ENCODE measurements at regions not wholly inside any gene's neighbourhood (a gene's known extent, or its start where the extent isn't known, plus 50 kb on each side); places are given as distances from the start of the nearest gene placed in this dataset.

GRCh38 chr16:54720259-54720658, 210.4 kb upstream of the IRX5 start:
- DNase-seq (ENCODE audit: low read depth in 4 of 6, low spot score in 6 of 6): no peak
- H3K4me3 ChIP-seq (ENCODE audit: low read depth, low read length): no peak overlapping the region
- no peaks in the 10 kb centered on the region for H3K4me1 ChIP-seq (ENCODE audit: control insufficient read depth, insufficient read depth, low read length)
- H3K27me3 ChIP-seq (ENCODE audit: control insufficient read depth, insufficient read depth, low read length): no peaks in the 10 kb centered on the region
- no CpG with 5 or more reads among the region's 1 CpG for WGBS (ENCODE audit: insufficient coverage)
- no peaks in the 10 kb centered on the region for H3K9me3 ChIP-seq (ENCODE audit: control insufficient read depth, insufficient read depth, low read length)
- no peak overlapping the region for H3K27ac ChIP-seq (ENCODE audit: low read depth, low read length)
- H3K36me3 ChIP-seq (ENCODE audit: control insufficient read depth, insufficient read depth, low read length): no peaks in the 10 kb centered on the region

DNA sequence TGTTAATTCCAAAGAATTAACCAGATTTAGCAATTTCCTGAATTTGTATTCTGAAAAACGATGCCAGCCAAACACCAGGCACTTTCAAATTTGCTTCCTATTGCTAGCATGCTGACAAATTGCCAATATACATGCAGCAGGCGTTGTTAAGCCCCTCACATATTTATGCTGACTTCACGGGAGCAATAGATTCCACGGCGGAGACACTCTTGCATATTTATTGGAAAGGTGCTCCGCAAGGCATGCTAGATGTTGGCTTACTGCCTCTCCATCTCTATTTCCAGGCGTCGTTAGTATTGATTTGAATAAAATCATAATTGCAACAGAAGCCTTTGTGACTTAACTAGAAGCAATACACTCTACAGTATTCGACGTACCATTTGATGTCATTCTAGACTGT, 211.0 kb upstream of the IRX5 start:
- Histone ChIP-seq H3K27ac (ENCODE audit: low read depth, low read length) (no peak overlapping the region), H3K36me3 (ENCODE audit: control insufficient read depth, insufficient read depth, low read length) (no peaks in the 10 kb centered on the region), H3K4me3 (ENCODE audit: low read depth, low read length) (no peak overlapping the region), H3K4me1 (ENCODE audit: control insufficient read depth, insufficient read depth, low read length) (no peaks in the 10 kb centered on the region), H3K27me3 (ENCODE audit: control insufficient read depth, insufficient read depth, low read length) (no peaks in the 10 kb centered on the region), H3K9me3 (ENCODE audit: control insufficient read depth, insufficient read depth, low read length) (no peaks in the 10 kb centered on the region)
- DNase-seq (ENCODE audit: low read depth in 4 of 6, low spot score in 6 of 6): peak in 2 of 6 donors; percentile 15 to 79
- 90% methylated on average over 2 of the region's 10 CpGs for WGBS (ENCODE audit: insufficient coverage)

DNA sequence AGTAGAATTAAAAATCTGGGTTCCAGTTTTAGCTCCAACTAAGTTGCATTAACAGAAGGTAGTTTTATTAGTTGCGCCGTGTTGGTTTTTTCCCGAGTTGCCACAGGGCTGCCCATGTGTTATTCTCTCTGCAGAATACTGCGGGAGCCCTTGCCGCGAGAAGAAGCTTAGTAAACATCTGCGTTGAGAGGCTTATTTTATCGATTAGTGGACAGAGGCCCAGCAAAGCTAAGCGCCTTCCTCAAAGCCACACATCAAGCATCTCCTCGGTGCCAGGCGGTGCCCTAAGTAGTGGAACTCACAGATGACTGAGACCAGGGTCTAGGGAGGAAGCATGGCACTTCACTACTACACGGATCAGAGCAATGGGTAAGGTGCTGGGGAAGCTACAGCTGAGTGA, 212.3 kb upstream of the IRX5 start:
- Histone ChIP-seq H3K36me3 (ENCODE audit: control insufficient read depth, insufficient read depth, low read length) (no peaks in the 10 kb centered on the region), H3K4me3 (ENCODE audit: low read depth, low read length) (no peak overlapping the region), H3K4me1 (ENCODE audit: control insufficient read depth, insufficient read depth, low read length) (no peaks in the 10 kb centered on the region), H3K27ac (ENCODE audit: low read depth, low read length) (no peak overlapping the region), H3K27me3 (ENCODE audit: control insufficient read depth, insufficient read depth, low read length) (no peaks in the 10 kb centered on the region), H3K9me3 (ENCODE audit: control insufficient read depth, insufficient read depth, low read length) (no peaks in the 10 kb centered on the region)
- no peak for DNase-seq (ENCODE audit: low read depth in 4 of 6, low spot score in 6 of 6)
- 97% methylated on average over 8 of the region's 12 CpGs for WGBS (ENCODE audit: insufficient coverage)

DNA sequence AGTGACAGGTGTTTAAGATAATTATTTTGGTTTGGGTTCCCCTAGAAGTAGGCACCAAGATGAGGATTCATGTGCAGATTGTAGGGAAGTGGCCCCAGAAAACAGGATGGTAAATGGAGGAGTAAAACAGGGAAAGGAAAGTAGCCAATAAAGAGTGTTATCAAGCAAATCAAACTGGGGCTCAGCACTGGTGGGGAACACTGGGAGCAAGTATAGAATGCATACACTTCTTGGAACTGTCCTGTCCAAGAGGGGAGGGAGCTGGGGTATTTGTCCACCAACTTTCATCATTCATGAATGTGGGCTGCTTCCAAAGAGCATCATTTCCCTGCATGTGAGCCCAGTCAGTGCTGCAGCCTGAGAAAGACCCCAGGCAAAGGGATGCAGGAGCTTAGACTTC, 215.7 kb upstream of the IRX5 start:
- no peak overlapping the region for H3K4me3 ChIP-seq (ENCODE audit: low read depth, low read length)
- no peaks in the 10 kb centered on the region for H3K4me1 ChIP-seq (ENCODE audit: control insufficient read depth, insufficient read depth, low read length)
- no peak for DNase-seq (ENCODE audit: low read depth in 4 of 6, low spot score in 6 of 6)
- H3K27ac ChIP-seq (ENCODE audit: low read depth, low read length): no peak overlapping the region
- H3K36me3 ChIP-seq (ENCODE audit: control insufficient read depth, insufficient read depth, low read length): no peaks in the 10 kb centered on the region
- no peaks in the 10 kb centered on the region for H3K27me3 ChIP-seq (ENCODE audit: control insufficient read depth, insufficient read depth, low read length)
- no peaks in the 10 kb centered on the region for H3K9me3 ChIP-seq (ENCODE audit: control insufficient read depth, insufficient read depth, low read length)

GRCh38 chr16:54712866-54713265, 217.8 kb upstream of the IRX5 start:
- WGBS (ENCODE audit: insufficient coverage): 92% methylated on average over 2 of the region's 2 CpGs
- no peak overlapping the region for H3K4me3 ChIP-seq (ENCODE audit: low read depth, low read length)
- no peaks in the 10 kb centered on the region for H3K9me3 ChIP-seq (ENCODE audit: control insufficient read depth, insufficient read depth, low read length)
- H3K27ac ChIP-seq (ENCODE audit: low read depth, low read length): no peak overlapping the region
- H3K27me3 ChIP-seq (ENCODE audit: control insufficient read depth, insufficient read depth, low read length): no peaks in the 10 kb centered on the region
- no peak for DNase-seq (ENCODE audit: low read depth in 4 of 6, low spot score in 6 of 6)
- H3K36me3 ChIP-seq (ENCODE audit: control insufficient read depth, insufficient read depth, low read length): no peaks in the 10 kb centered on the region
- H3K4me1 ChIP-seq (ENCODE audit: control insufficient read depth, insufficient read depth, low read length): no peaks in the 10 kb centered on the region

- no peaks in the 10 kb centered on the region for H3K36me3 ChIP-seq (ENCODE audit: control insufficient read depth, insufficient read depth, low read length)
- no peaks in the 10 kb centered on the region for H3K27me3 ChIP-seq (ENCODE audit: control insufficient read depth, insufficient read depth, low read length)
- peaks cover 2% of the 10 kb centered on the region for H3K9me3 ChIP-seq (ENCODE audit: control insufficient read depth, insufficient read depth, low read length)
- DNase-seq (ENCODE audit: low read depth in 4 of 6, low spot score in 6 of 6): no peak
- H3K4me3 ChIP-seq (ENCODE audit: low read depth, low read length): no peak overlapping the region
- H3K4me1 ChIP-seq (ENCODE audit: control insufficient read depth, insufficient read depth, low read length): no peaks in the 10 kb centered on the region
- no CpG with 5 or more reads among the region's 2 CpGs for whole genome bisulfite sequencing (ENCODE audit: insufficient coverage)
- H3K27ac ChIP-seq (ENCODE audit: low read depth, low read length): no peak overlapping the region
Observed at GRCh38 chr16:54707813-54708212, 222.9 kb upstream of the IRX5 start.

DNA sequence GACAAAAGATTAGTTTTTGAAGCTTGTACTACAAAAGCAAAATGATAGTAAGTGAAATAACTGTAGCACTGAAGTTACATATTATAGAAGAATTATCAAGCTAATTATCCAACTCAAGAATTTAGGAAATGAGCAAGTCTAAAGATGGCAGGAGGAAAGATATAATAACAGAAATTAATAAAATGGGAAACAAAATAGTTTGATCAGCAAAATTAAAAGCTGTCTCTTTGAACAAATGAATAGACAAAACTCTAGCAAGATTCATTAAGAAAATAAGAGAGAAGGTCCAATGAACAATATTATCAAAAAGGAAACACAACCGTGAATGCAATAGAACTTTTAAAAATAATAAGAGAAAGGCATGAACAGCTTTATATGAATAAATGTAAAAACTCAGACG, 224.3 kb upstream of the IRX5 start:
- peaks cover 3% of the 10 kb centered on the region for H3K9me3 ChIP-seq (ENCODE audit: control insufficient read depth, insufficient read depth, low read length)
- H3K27ac ChIP-seq (ENCODE audit: low read depth, low read length): no peak overlapping the region
- no CpG with 5 or more reads among the region's 2 CpGs for WGBS (ENCODE audit: insufficient coverage)
- no peak overlapping the region for H3K4me3 ChIP-seq (ENCODE audit: low read depth, low read length)
- H3K36me3 ChIP-seq (ENCODE audit: control insufficient read depth, insufficient read depth, low read length): no peaks in the 10 kb centered on the region
- no peak for DNase-seq (ENCODE audit: low read depth in 4 of 6, low spot score in 6 of 6)
- no peaks in the 10 kb centered on the region for H3K27me3 ChIP-seq (ENCODE audit: control insufficient read depth, insufficient read depth, low read length)
- no peaks in the 10 kb centered on the region for H3K4me1 ChIP-seq (ENCODE audit: control insufficient read depth, insufficient read depth, low read length)

DNA sequence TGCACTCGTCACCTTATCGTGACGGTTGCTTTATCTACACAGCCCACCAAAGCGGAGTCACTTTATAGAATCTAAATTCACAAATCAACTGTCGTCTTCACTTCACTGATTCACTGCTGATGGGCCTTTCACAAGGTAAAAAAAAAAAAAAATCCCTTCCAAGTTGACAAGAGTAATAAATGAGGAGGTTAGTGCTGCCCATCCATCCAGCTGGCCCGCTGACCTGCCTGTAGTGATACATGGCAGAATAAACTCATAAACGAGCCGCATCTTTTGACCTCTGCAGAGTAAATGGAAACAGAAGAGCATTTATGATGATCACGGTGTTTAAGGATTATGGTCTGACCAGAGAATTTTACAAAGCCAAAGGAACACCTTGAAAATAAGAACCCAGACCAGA, 227.3 kb upstream of the IRX5 start:
- H3K9me3 ChIP-seq (ENCODE audit: control insufficient read depth, insufficient read depth, low read length): peaks cover 5% of the 10 kb centered on the region
- no peak overlapping the region for H3K27ac ChIP-seq (ENCODE audit: low read depth, low read length)
- peak in 1 of 6 donors; percentile 18 for DNase-seq (ENCODE audit: low read depth in 4 of 6, low spot score in 6 of 6)
- no peak overlapping the region for H3K4me3 ChIP-seq (ENCODE audit: low read depth, low read length)
- no peaks in the 10 kb centered on the region for H3K4me1 ChIP-seq (ENCODE audit: control insufficient read depth, insufficient read depth, low read length)
- H3K27me3 ChIP-seq (ENCODE audit: control insufficient read depth, insufficient read depth, low read length): no peaks in the 10 kb centered on the region
- no peaks in the 10 kb centered on the region for H3K36me3 ChIP-seq (ENCODE audit: control insufficient read depth, insufficient read depth, low read length)
- WGBS (ENCODE audit: insufficient coverage): 100% methylated on average over 1 of the region's 9 CpGs

DNA sequence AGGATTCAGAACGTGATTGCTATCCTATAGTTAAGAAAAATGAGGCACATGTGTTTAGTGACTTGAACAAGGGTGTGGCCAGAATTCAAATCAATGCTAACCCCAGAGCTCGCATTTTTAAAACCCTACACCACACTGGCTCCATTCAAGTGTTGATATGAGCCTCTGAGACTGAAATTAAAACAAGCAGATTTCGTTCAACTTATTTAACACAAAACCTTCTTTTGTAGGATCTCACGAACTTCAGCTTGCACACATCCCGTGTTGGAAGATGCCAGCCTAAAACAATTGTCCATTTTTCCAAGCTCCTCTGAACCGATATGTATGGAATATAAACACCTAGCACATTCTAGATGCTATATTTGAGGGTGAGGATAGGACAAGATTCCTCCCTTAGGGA, 231.0 kb upstream of the IRX5 start:
- peaks cover 8% of the 10 kb centered on the region for H3K4me1 ChIP-seq (ENCODE audit: control insufficient read depth, insufficient read depth, low read length)
- peaks cover 4% of the 10 kb centered on the region for H3K9me3 ChIP-seq (ENCODE audit: control insufficient read depth, insufficient read depth, low read length)
- WGBS (ENCODE audit: insufficient coverage): no CpG with 5 or more reads among the region's 6 CpGs
- H3K27ac ChIP-seq (ENCODE audit: low read depth, low read length): no peak overlapping the region
- no peaks in the 10 kb centered on the region for H3K27me3 ChIP-seq (ENCODE audit: control insufficient read depth, insufficient read depth, low read length)
- DNase-seq (ENCODE audit: low read depth in 4 of 6, low spot score in 6 of 6): no peak
- H3K4me3 ChIP-seq (ENCODE audit: low read depth, low read length): no peak overlapping the region
- no peaks in the 10 kb centered on the region for H3K36me3 ChIP-seq (ENCODE audit: control insufficient read depth, insufficient read depth, low read length)

- DNase-seq (ENCODE audit: low read depth in 4 of 6, low spot score in 6 of 6): no peak
- no peak overlapping the region for H3K4me3 ChIP-seq (ENCODE audit: low read depth, low read length)
- no peaks in the 10 kb centered on the region for H3K27me3 ChIP-seq (ENCODE audit: control insufficient read depth, insufficient read depth, low read length)
- H3K9me3 ChIP-seq (ENCODE audit: control insufficient read depth, insufficient read depth, low read length): peaks cover 4% of the 10 kb centered on the region
- H3K4me1 ChIP-seq (ENCODE audit: control insufficient read depth, insufficient read depth, low read length): peaks cover 8% of the 10 kb centered on the region
- no peak overlapping the region for H3K27ac ChIP-seq (ENCODE audit: low read depth, low read length)
- no peaks in the 10 kb centered on the region for H3K36me3 ChIP-seq (ENCODE audit: control insufficient read depth, insufficient read depth, low read length)
- 40% methylated on average over 1 of the region's 8 CpGs for WGBS (ENCODE audit: insufficient coverage)
Observed at GRCh38 chr16:54697677-54698076, 233.0 kb upstream of the IRX5 start.

All from spinal cord (tissue), 9 donors.